HUES6 (cell line): ENCODE measurements at regions not wholly inside any gene's neighbourhood (a gene's known extent, or its start where the extent isn't known, plus 50 kb on each side); places are given as distances from the start of the nearest gene placed in this dataset.
"Not testable (repeated sequence)": the region's sequence is repeated elsewhere in the genome, so short reads cannot be mapped to it uniquely, and the experiment has no call there.

Experiments
- H3K27ac ChIP-seq: 2 replicates; pipeline ENCODE4 v1.7.0; 2013; ENCODE audit warnings: low read depth, mild to moderate bottlenecking, low read length, inconsistent platforms
- H3K27me3 ChIP-seq: 2 replicates; pipeline ENCODE4 v1.6.1; 2013; ENCODE audit warnings: low read length; ENCODE audit not compliant: control insufficient read depth, insufficient read depth
- H3K36me3 ChIP-seq: 2 replicates; pipeline ENCODE4 v1.6.1; 2013; ENCODE audit warnings: low read length; ENCODE audit not compliant: control insufficient read depth, insufficient read depth
- H3K4me1 ChIP-seq: 2 replicates; pipeline ENCODE4 v1.6.1; 2013; ENCODE audit warnings: low read length; ENCODE audit not compliant: control insufficient read depth, insufficient read depth
- H3K4me3 ChIP-seq: 2 replicates; pipeline ENCODE4 v1.5.1; 2013; ENCODE audit warnings: low read depth, low read length
- H3K9ac ChIP-seq: one replicate; pipeline ENCODE4 v1.6.1; 2013; ENCODE audit warnings: mild to moderate bottlenecking, low read length
- H3K9me3 ChIP-seq: 2 replicates; pipeline ENCODE4 v1.6.1; 2013; ENCODE audit warnings: low read depth, low read length; ENCODE audit not compliant: control insufficient read depth, insufficient read depth

GRCh38 chr13:82196087-82196486 is 1686.2 kb downstream of the SLITRK1 start:
- Histone ChIP-seq H3K9ac (no peak overlapping the region), H3K4me3 (no peak overlapping the region), H3K36me3 (no peaks in the 10 kb centered on the region), H3K4me1 (no peaks in the 10 kb centered on the region), H3K27me3 (no peaks in the 10 kb centered on the region), H3K9me3 (no peaks in the 10 kb centered on the region), H3K27ac (no peak overlapping the region)

GRCh38 chr13:82187227-82187626 is 1695.0 kb downstream of the SLITRK1 start:
- Histone ChIP-seq H3K9ac (no peak overlapping the region), H3K4me3 (no peak overlapping the region), H3K36me3 (no peaks in the 10 kb centered on the region), H3K4me1 (no peaks in the 10 kb centered on the region), H3K27me3 (no peaks in the 10 kb centered on the region), H3K9me3 (no peaks in the 10 kb centered on the region), H3K27ac (no peak overlapping the region)

- H3K4me1 ChIP-seq, result no peaks in the 10 kb centered on the region
- no peaks in the 10 kb centered on the region for H3K27me3 ChIP-seq
- H3K27ac ChIP-seq, result no peak overlapping the region
- no peaks in the 10 kb centered on the region for H3K36me3 ChIP-seq
- no peaks in the 10 kb centered on the region for H3K9me3 ChIP-seq
- no peak overlapping the region for H3K4me3 ChIP-seq
- no peak overlapping the region for H3K9ac ChIP-seq
Observed at GRCh38 chr13:82176751-82177150, 1705.5 kb downstream of the SLITRK1 start.

GRCh38 chr13:82165396-82166174 is 1716.7 kb downstream of the SLITRK1 start:
- H3K27ac ChIP-seq, result no peak overlapping the region
- no peaks in the 10 kb centered on the region for H3K27me3 ChIP-seq
- H3K9ac ChIP-seq, result no peak overlapping the region
- 0 out of 2 replicates have a peak, but pooled peaks cover 3% of the 10 kb centered on the region for H3K9me3 ChIP-seq
- H3K4me1 ChIP-seq, result no peaks in the 10 kb centered on the region
- H3K36me3 ChIP-seq, result no peaks in the 10 kb centered on the region
- no peak overlapping the region for H3K4me3 ChIP-seq

GRCh38 chr13:82164780-82165395 is 1717.4 kb downstream of the SLITRK1 start:
- not testable (repeated sequence) for H3K27ac ChIP-seq

GRCh38 chr13:82147526-82147925 is 1734.7 kb downstream of the SLITRK1 start:
- Histone ChIP-seq H3K36me3 (no peaks in the 10 kb centered on the region), H3K27me3 (no peaks in the 10 kb centered on the region)

More at GRCh38 chr13:82164780-82165395, 1717.4 kb downstream of the SLITRK1 start:
- not testable (repeated sequence) for H3K4me3 ChIP-seq, H3K36me3 ChIP-seq, H3K9ac ChIP-seq, H3K4me1 ChIP-seq, H3K27me3 ChIP-seq, H3K9me3 ChIP-seq

GRCh38 chr13:82136880-82137279 is 1745.4 kb downstream of the SLITRK1 start:
- Histone ChIP-seq H3K4me1 (no peaks in the 10 kb centered on the region), H3K4me3 (no peak overlapping the region), H3K27ac (no peak overlapping the region), H3K9ac (no peak overlapping the region), H3K27me3 (no peaks in the 10 kb centered on the region), H3K9me3 (no peaks in the 10 kb centered on the region), H3K36me3 (no peaks in the 10 kb centered on the region)

More at GRCh38 chr13:82147526-82147925, 1734.7 kb downstream of the SLITRK1 start:
- Histone ChIP-seq H3K4me3 (no peak overlapping the region), H3K9ac (no peak overlapping the region), H3K9me3 (no peaks in the 10 kb centered on the region), H3K4me1 (no peaks in the 10 kb centered on the region), H3K27ac (no peak overlapping the region)

GRCh38 chr13:82129281-82129680 is 1753.0 kb downstream of the SLITRK1 start:
- no peaks in the 10 kb centered on the region for H3K36me3 ChIP-seq

GRCh38 chr13:82118589-82118988 is 1763.7 kb downstream of the SLITRK1 start:
- Histone ChIP-seq H3K9ac (no peak overlapping the region), H3K4me3 (no peak overlapping the region), H3K4me1 (no peaks in the 10 kb centered on the region), H3K27ac (no peak overlapping the region), H3K36me3 (no peaks in the 10 kb centered on the region), H3K9me3 (no peaks in the 10 kb centered on the region), H3K27me3 (no peaks in the 10 kb centered on the region)

More at GRCh38 chr13:82129281-82129680, 1753.0 kb downstream of the SLITRK1 start:
- no peaks in the 10 kb centered on the region for H3K9me3 ChIP-seq
- no peak overlapping the region for H3K4me3 ChIP-seq
- H3K4me1 ChIP-seq, result no peaks in the 10 kb centered on the region
- H3K9ac ChIP-seq, result no peak overlapping the region
- H3K27me3 ChIP-seq, result no peaks in the 10 kb centered on the region
- no peak overlapping the region for H3K27ac ChIP-seq

GRCh38 chr13:82116422-82116989 is 1765.8 kb downstream of the SLITRK1 start:
- H3K9me3 ChIP-seq, result no peaks in the 10 kb centered on the region
- no peak overlapping the region for H3K9ac ChIP-seq
- no peak overlapping the region for H3K27ac ChIP-seq
- no peak overlapping the region for H3K4me3 ChIP-seq
- no peaks in the 10 kb centered on the region for H3K36me3 ChIP-seq
- H3K27me3 ChIP-seq, result no peaks in the 10 kb centered on the region
- no peaks in the 10 kb centered on the region for H3K4me1 ChIP-seq

GRCh38 chr13:82115391-82115790 is 1766.9 kb downstream of the SLITRK1 start:
- Histone ChIP-seq H3K4me3 (no peak overlapping the region), H3K9ac (no peak overlapping the region), H3K27me3 (no peaks in the 10 kb centered on the region), H3K36me3 (no peaks in the 10 kb centered on the region), H3K9me3 (no peaks in the 10 kb centered on the region; the same call in 1 of the 2 replicates), H3K4me1 (no peaks in the 10 kb centered on the region), H3K27ac (no peak overlapping the region)
